ENCODE measurements at regions not wholly inside any gene's neighbourhood (a gene's known extent, or its start where the extent isn't known, plus 50 kb on each side); places are given as distances from the start of the nearest gene placed in this dataset.
"Not testable (repeated sequence)": the region's sequence is repeated elsewhere in the genome, so short reads cannot be mapped to it uniquely, and the experiment has no call there.

DNA sequence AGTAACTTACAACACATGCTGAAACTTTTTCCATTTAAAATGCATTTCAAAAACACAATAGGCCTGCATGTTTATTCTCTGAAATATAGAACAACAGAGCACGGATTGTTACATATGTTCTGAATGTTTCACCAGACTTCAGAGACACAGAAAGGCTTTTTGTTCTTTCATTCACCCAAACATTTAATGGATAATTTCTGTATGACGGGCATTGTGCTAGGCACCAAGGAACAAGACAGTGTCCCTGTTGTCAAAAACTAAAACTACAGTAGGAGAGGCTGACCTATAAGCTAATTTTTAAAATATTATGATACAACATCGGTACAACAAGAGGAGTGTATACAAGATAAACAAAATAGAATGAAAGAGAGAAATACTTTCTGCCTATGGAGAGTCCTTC lies 81.9 kb upstream of the TEAD1 start:
- no peak overlapping the region for H2AFZ ChIP-seq
- no peaks in the 10 kb centered on the region for H4K20me1 ChIP-seq (ENCODE audit: insufficient read depth, poor library complexity, severe bottlenecking)
- no peaks in the 10 kb centered on the region for H3K9me2 ChIP-seq (replicated peaks; ENCODE audit: insufficient read depth)
- no peak overlapping the region for H3K4me3 ChIP-seq
- TF ChIP-seq EZH2phosphoT487 (IDR thresholded peaks at IDR 0.05; ENCODE audit: low read depth, severe bottlenecking, unreplicated experiment), result no peak
- TF ChIP-seq EZH2 (IDR thresholded peaks at IDR 0.05; ENCODE audit: borderline replicate concordance), result no peak
- TF ChIP-seq, protein P1, sequence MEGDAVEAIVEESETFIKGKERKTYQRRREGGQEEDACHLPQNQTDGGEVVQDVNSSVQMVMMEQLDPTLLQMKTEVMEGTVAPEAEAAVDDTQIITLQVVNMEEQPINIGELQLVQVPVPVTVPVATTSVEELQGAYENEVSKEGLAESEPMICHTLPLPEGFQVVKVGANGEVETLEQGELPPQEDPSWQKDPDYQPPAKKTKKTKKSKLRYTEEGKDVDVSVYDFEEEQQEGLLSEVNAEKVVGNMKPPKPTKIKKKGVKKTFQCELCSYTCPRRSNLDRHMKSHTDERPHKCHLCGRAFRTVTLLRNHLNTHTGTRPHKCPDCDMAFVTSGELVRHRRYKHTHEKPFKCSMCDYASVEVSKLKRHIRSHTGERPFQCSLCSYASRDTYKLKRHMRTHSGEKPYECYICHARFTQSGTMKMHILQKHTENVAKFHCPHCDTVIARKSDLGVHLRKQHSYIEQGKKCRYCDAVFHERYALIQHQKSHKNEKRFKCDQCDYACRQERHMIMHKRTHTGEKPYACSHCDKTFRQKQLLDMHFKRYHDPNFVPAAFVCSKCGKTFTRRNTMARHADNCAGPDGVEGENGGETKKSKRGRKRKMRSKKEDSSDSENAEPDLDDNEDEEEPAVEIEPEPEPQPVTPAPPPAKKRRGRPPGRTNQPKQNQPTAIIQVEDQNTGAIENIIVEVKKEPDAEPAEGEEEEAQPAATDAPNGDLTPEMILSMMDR (IDR thresholded peaks at IDR 0.05; ENCODE audit: poor library complexity), result no peak
- H3K4me2 ChIP-seq, result no peak overlapping the region
- no peak overlapping the region for H3K27ac ChIP-seq
- H3K36me3 ChIP-seq (replicated peaks; ENCODE audit: insufficient read depth, low read depth), result no peaks in the 10 kb centered on the region
- H3K79me2 ChIP-seq, result no peaks in the 10 kb centered on the region
- no peaks in the 10 kb centered on the region for H3K9me3 ChIP-seq (ENCODE audit: low read depth)
- 92% methylated on average over 3 of the region's 3 CpGs for WGBS (ENCODE audit: low lambda C conversion rate, missing lambda C conversion rate)
- peaks cover 3% of the 10 kb centered on the region for H3K4me1 ChIP-seq (ENCODE audit: insufficient read depth)
- DNase-seq (ENCODE audit: low spot score), result no peak
- H3K27me3 ChIP-seq, result no peaks in the 10 kb centered on the region

- not testable (repeated sequence) for DNase-seq (ENCODE audit: low spot score); H2AFZ ChIP-seq; H3K27ac ChIP-seq; H3K4me2 ChIP-seq; H3K9me2 ChIP-seq (replicated peaks; ENCODE audit: insufficient read depth); H3K9me3 ChIP-seq (ENCODE audit: low read depth); H3K4me1 ChIP-seq (ENCODE audit: insufficient read depth); H3K79me2 ChIP-seq; H3K36me3 ChIP-seq (replicated peaks; ENCODE audit: insufficient read depth, low read depth); H3K27me3 ChIP-seq; H3K4me3 ChIP-seq; H4K20me1 ChIP-seq (ENCODE audit: insufficient read depth, poor library complexity, severe bottlenecking)
- WGBS (ENCODE audit: low lambda C conversion rate, missing lambda C conversion rate), result 96% methylated on average over 2 of the region's 2 CpGs
These were observed 79.0 kb upstream of the TEAD1 start for GRCh38 chr11:12595089-12595847.

GRCh38 chr11:12598330-12599256 lies 75.6 kb upstream of the TEAD1 start:
- DNase-seq (ENCODE audit: low spot score), result no peak
- Histone ChIP-seq H3K9me2 (replicated peaks; ENCODE audit: insufficient read depth) (no peaks in the 10 kb centered on the region), H3K79me2 (no peaks in the 10 kb centered on the region), H3K4me2 (no peak overlapping the region), H3K4me3 (no peak overlapping the region), H3K4me1 (ENCODE audit: insufficient read depth) (peaks cover 6% of the 10 kb centered on the region), H2AFZ (no peak overlapping the region), H3K27ac (no peak overlapping the region), H3K9me3 (ENCODE audit: low read depth) (no peaks in the 10 kb centered on the region), H3K36me3 (replicated peaks; ENCODE audit: insufficient read depth, low read depth) (no peaks in the 10 kb centered on the region), H3K27me3 (no peaks in the 10 kb centered on the region), H4K20me1 (ENCODE audit: insufficient read depth, poor library complexity, severe bottlenecking) (no peaks in the 10 kb centered on the region)
- WGBS (ENCODE audit: low lambda C conversion rate, missing lambda C conversion rate), result 52% methylated on average over 7 of the region's 7 CpGs
- TF ChIP-seq, protein P1 (IDR thresholded peaks at IDR 0.05; ENCODE audit: poor library complexity), result no peak
- TF ChIP-seq EZH2phosphoT487 (IDR thresholded peaks at IDR 0.05; ENCODE audit: low read depth, severe bottlenecking, unreplicated experiment), result no peak
- no peak for TF ChIP-seq EZH2 (IDR thresholded peaks at IDR 0.05; ENCODE audit: borderline replicate concordance)
